ENCODE measurements at regions not wholly inside any gene's neighbourhood (a gene's known extent, or its start where the extent isn't known, plus 50 kb on each side); places are given as distances from the start of the nearest gene placed in this dataset.

- TF ChIP-seq CTCF (IDR thresholded peaks at IDR 0.05), result no peak
- no peak for TF ChIP-seq POLR2A (IDR thresholded peaks at IDR 0.05)
Measured at GRCh38 chr6:93677264-93677965, 258.1 kb upstream of the EPHA7 start.

Data from tibial nerve (tissue), 3 donors.